ENCODE measurements at regions not wholly inside any gene's neighbourhood (a gene's known extent, or its start where the extent isn't known, plus 50 kb on each side); places are given as distances from the start of the nearest gene placed in this dataset.

GRCh38 chr13:99646866-99647595 is 145.8 kb downstream of the TM9SF2 start:
- no peak for DNase-seq (ENCODE audit: low read depth, low spot score)

GRCh38 chr13:99642841-99643240 is 141.6 kb downstream of the TM9SF2 start:
- no peak for DNase-seq (ENCODE audit: low read depth, low spot score)

- no peak for DNase-seq (ENCODE audit: low read depth, low spot score)
Observed at GRCh38 chr13:99642006-99642405, 140.7 kb downstream of the TM9SF2 start.

GRCh38 chr13:99640260-99640659 is 139.0 kb downstream of the TM9SF2 start:
- no peak for DNase-seq (ENCODE audit: low read depth, low spot score)

- DNase-seq (ENCODE audit: low read depth, low spot score) = no peak
Observed at GRCh38 chr13:99639126-99639525, 137.9 kb downstream of the TM9SF2 start.

GRCh38 chr13:99636728-99637353 is 135.6 kb downstream of the TM9SF2 start:
- DNase-seq (ENCODE audit: low read depth, low spot score) = no peak

- no peak for DNase-seq (ENCODE audit: low read depth, low spot score)
Observed at GRCh38 chr13:99636306-99636705, 135.0 kb downstream of the TM9SF2 start.

- no peak for DNase-seq (ENCODE audit: low read depth, low spot score)
Observed at GRCh38 chr13:99634672-99635071, 133.4 kb downstream of the TM9SF2 start.

- no peak for DNase-seq (ENCODE audit: low read depth, low spot score)
Observed at GRCh38 chr13:99630269-99630898, 129.1 kb downstream of the TM9SF2 start.

- DNase-seq (ENCODE audit: low read depth, low spot score) = no peak
Observed at GRCh38 chr13:99629641-99630040, 128.4 kb downstream of the TM9SF2 start.

GRCh38 chr13:99628442-99628841 is 127.2 kb downstream of the TM9SF2 start:
- DNase-seq (ENCODE audit: low read depth, low spot score) = no peak

- DNase-seq (ENCODE audit: low read depth, low spot score) = no peak
Observed at GRCh38 chr13:99626461-99627082, 125.3 kb downstream of the TM9SF2 start.

- DNase-seq (ENCODE audit: low read depth, low spot score) = no peak
Observed at GRCh38 chr13:99624936-99625540, 123.8 kb downstream of the TM9SF2 start.

- no peak for DNase-seq (ENCODE audit: low read depth, low spot score)
Observed at GRCh38 chr13:99620806-99621205, 119.5 kb downstream of the TM9SF2 start.

- DNase-seq (ENCODE audit: low read depth, low spot score) = no peak
Observed at GRCh38 chr13:99619207-99619606, 117.9 kb downstream of the TM9SF2 start.

- no peak for DNase-seq (ENCODE audit: low read depth, low spot score)
Observed at GRCh38 chr13:99617474-99618255, 116.4 kb downstream of the TM9SF2 start.

GRCh38 chr13:99614465-99614885 is 113.2 kb downstream of the TM9SF2 start:
- no peak for DNase-seq (ENCODE audit: low read depth, low spot score)

Data from iPS DF 19.7 (cell line).